IMR-90 (cell line): ENCODE measurements at regions not wholly inside any gene's neighbourhood (a gene's known extent, or its start where the extent isn't known, plus 50 kb on each side); places are given as distances from the start of the nearest gene placed in this dataset.

Source experiments
- ATAC-seq: fragments of 200-7000 bp; cut with Tn5 transposase; 2 replicates; pipeline ENCODE4 v1.9.1; 2020; ENCODE audit warnings: low read depth, mild to moderate bottlenecking, moderate library complexity
- BruUV-seq: library from RNA; stranded (reverse); fragments of 400-500 nt; replicated peaks from 2 replicates; lab custom pipeline; 2021; lab: Mats Ljungman, UMichigan
- CTCF ChIA-PET: fragments of 300-600 bp; formaldehyde crosslinking; extraction: SDS; loops from one replicate; lab custom pipeline; 2021; ENCODE audit warnings: antibody characterized with exemption; lab: Yijun Ruan, JAX
- POLR2A ChIA-PET: fragments of 300-600 bp; sonication (Branson Sonifier 250); formaldehyde crosslinking; loops from one replicate; lab custom pipeline; 2022; ENCODE audit warnings: antibody characterized with exemption; ENCODE audit not compliant: unreplicated experiment; lab: Charles Lee
- DNase-seq: peaks from one replicate; pipeline ENCODE4 v3.0.0; 2013
- H2AFZ ChIP-seq: replicated peaks from 2 replicates; pipeline ENCODE3; 2013; ENCODE audit warnings: low read length, mild to moderate bottlenecking; ENCODE audit not compliant: poor library complexity
- H2AK5ac ChIP-seq: 2 replicates; pipeline ENCODE4 v1.6.1; 2013; ENCODE audit warnings: low read depth, low read length, inconsistent platforms
- H2AK9ac ChIP-seq: replicated peaks from 2 replicates; pipeline ENCODE3; 2013; ENCODE audit warnings: mild to moderate bottlenecking, low read depth, low read length, moderate library complexity; ENCODE audit not compliant: poor library complexity
- H2BK120ac ChIP-seq: 2 replicates; pipeline ENCODE4 v1.6.1; 2013; ENCODE audit warnings: low read depth, low read length, inconsistent platforms
- H2BK15ac ChIP-seq: 3 replicates; pipeline ENCODE4 v1.6.1; 2013; ENCODE audit warnings: low read depth, low read length, inconsistent platforms
- H2BK20ac ChIP-seq: 2 replicates; pipeline ENCODE4 v1.6.1; 2013; ENCODE audit warnings: low read depth, mild to moderate bottlenecking, inconsistent platforms, low read length, moderate library complexity
- H2BK5ac ChIP-seq: 2 replicates; pipeline ENCODE4 v1.6.1; 2013; ENCODE audit warnings: mild to moderate bottlenecking, low read depth, low read length, inconsistent platforms; ENCODE audit not compliant: poor library complexity, severe bottlenecking
- H3K14ac ChIP-seq: replicated peaks from 2 replicates; pipeline ENCODE4 v1.6.1; 2013; ENCODE audit warnings: low read depth, low read length, inconsistent platforms
- H3K18ac ChIP-seq: 2 replicates; pipeline ENCODE4 v1.6.1; 2013; ENCODE audit warnings: low read depth, low read length, control low read depth
- H3K23ac ChIP-seq: 2 replicates; pipeline ENCODE4 v1.6.1; 2013; ENCODE audit warnings: low read depth, low read length, inconsistent platforms
- H3K27ac ChIP-seq: 2 replicates; pipeline ENCODE4 v1.5.1; 2013; ENCODE audit warnings: mild to moderate bottlenecking, control low read depth, low read length; ENCODE audit not compliant: insufficient read depth
- H3K27me3 ChIP-seq: 2 replicates; pipeline ENCODE4 v1.6.1; 2013; ENCODE audit warnings: low read length; ENCODE audit not compliant: control insufficient read depth, insufficient read depth
- H3K36me3 ChIP-seq: 2 replicates; pipeline ENCODE4 v1.6.1; 2013; ENCODE audit warnings: low read length, mixed read lengths; ENCODE audit not compliant: control insufficient read depth, insufficient read depth
- H3K4ac ChIP-seq: 2 replicates; pipeline ENCODE4 v1.6.1; 2013; ENCODE audit warnings: low read depth, low read length, inconsistent platforms
- H3K4me1 ChIP-seq: 2 replicates; pipeline ENCODE4 v1.6.1; 2013; ENCODE audit warnings: low read length, mixed read lengths; ENCODE audit not compliant: control insufficient read depth, insufficient read depth
- H3K4me2 ChIP-seq: 2 replicates; pipeline ENCODE4 v1.6.1; 2013; ENCODE audit warnings: low read depth, mild to moderate bottlenecking, control low read depth, low read length, moderate library complexity
- H3K4me3 ChIP-seq: 2 replicates; pipeline ENCODE4 v1.5.1; 2013; ENCODE audit warnings: low read depth, mild to moderate bottlenecking, control low read depth, low read length, moderate library complexity; ENCODE audit not compliant: insufficient read depth
- H3K56ac ChIP-seq: 2 replicates; pipeline ENCODE4 v1.6.1; 2013; ENCODE audit warnings: low read length, inconsistent platforms; ENCODE audit not compliant: insufficient read depth; ENCODE audit errors: extremely low read depth
- H3K79me1 ChIP-seq, 2 experiments: 2 replicates each; pipeline ENCODE4 v1.6.1; 2013; ENCODE audit warnings: low read length in 2 of 2, inconsistent platforms in 1 of 2, low read depth in 1 of 2
- H3K9ac ChIP-seq: 2 replicates; pipeline ENCODE4 v1.6.1; 2013; ENCODE audit warnings: low read depth, low read length, control low read depth
- H3K9me1 ChIP-seq: 2 replicates; pipeline ENCODE4 v1.6.1; 2013; ENCODE audit warnings: low read length, inconsistent platforms; ENCODE audit not compliant: insufficient read depth
- H3K9me3 ChIP-seq: 2 replicates; pipeline ENCODE4 v1.6.1; 2013; ENCODE audit warnings: low read length; ENCODE audit not compliant: control insufficient read depth, insufficient read depth
- H4K20me1 ChIP-seq: 2 replicates; pipeline ENCODE4 v1.6.1; 2013; ENCODE audit warnings: low read length, inconsistent platforms; ENCODE audit not compliant: insufficient read depth
- H4K5ac ChIP-seq: 2 replicates; pipeline ENCODE4 v1.6.1; 2013; ENCODE audit warnings: mild to moderate bottlenecking, low read depth, low read length, control low read depth
- H4K8ac ChIP-seq, 2 experiments: 2 replicates each; pipeline ENCODE4 v1.6.1; 2013; ENCODE audit warnings: low read depth in 2 of 2, low read length in 2 of 2, control low read depth in 1 of 2, inconsistent platforms in 1 of 2
- H4K91ac ChIP-seq: 2 replicates; pipeline ENCODE4 v1.6.1; 2013; ENCODE audit warnings: low read depth, low read length, inconsistent platforms; ENCODE audit not compliant: insufficient read depth
- BHLHE40 ChIP-seq: fragments of 150-350 bp; IDR thresholded peaks from 2 replicates; pipeline ENCODE4 v1.6.1; 2016; ENCODE audit warnings: mild to moderate bottlenecking, low read depth, low read length
- CEBPB ChIP-seq: IDR thresholded peaks from 2 replicates; pipeline ENCODE4 v1.6.1; 2012; ENCODE audit warnings: low read depth, low read length, improper control_type of control experiment
- CHD1 ChIP-seq: IDR thresholded peaks from 2 replicates; pipeline ENCODE4 v1.6.1; 2012; ENCODE audit warnings: low read depth, low read length, improper control_type of control experiment
- FOS ChIP-seq: fragments of 150-350 bp; IDR thresholded peaks from 2 replicates; pipeline ENCODE4 v1.6.1; 2016; ENCODE audit warnings: low read depth, low read length
- MAZ ChIP-seq: IDR thresholded peaks from 2 replicates; pipeline ENCODE4 v1.6.1; 2012; ENCODE audit warnings: low read depth, mild to moderate bottlenecking, low read length, improper control_type of control experiment, moderate library complexity, borderline replicate concordance
- MXI1 ChIP-seq: IDR thresholded peaks from 2 replicates; pipeline ENCODE4 v1.6.1; 2012; ENCODE audit warnings: low read depth, mild to moderate bottlenecking, low read length, moderate library complexity, borderline replicate concordance
- NFE2L2 ChIP-seq: fragments of 150-350 bp; IDR thresholded peaks from 2 replicates; pipeline ENCODE4 v1.6.1; 2016; ENCODE audit warnings: low read depth, mild to moderate bottlenecking, low read length
- POLR2A ChIP-seq: IDR thresholded peaks from 2 replicates; pipeline ENCODE4 v1.6.1; 2012; ENCODE audit warnings: mild to moderate bottlenecking, low read depth, low read length
- RAD21 ChIP-seq: IDR thresholded peaks from 2 replicates; pipeline ENCODE4 v1.6.1; 2012; ENCODE audit warnings: low read length, improper control_type of control experiment
- SMC3 ChIP-seq: fragments of 150-350 bp; IDR thresholded peaks from 2 replicates; pipeline ENCODE4 v1.6.1; 2016; ENCODE audit warnings: low read depth, mild to moderate bottlenecking, antibody characterized with exemption, low read length, moderate library complexity
- WGBS, 2 experiments: methylation state at CpG; one replicate each; pipeline versions ENCODE4 v1.1.5 to v1.1.7; 2013; ENCODE audit warnings: missing lambda C conversion rate in 2 of 2; ENCODE audit not compliant: insufficient read length in 1 of 2; ENCODE audit errors: extremely low coverage in 2 of 2; 5-methylcytosine and 5-hydroxymethylcytosine counted together
- dilution Hi-C: fragments of 300-500 bp; cut with HindIII; formaldehyde crosslinking; loops from one replicate; pipeline ENCODE4 v1.14.3; 2018; ENCODE audit warnings: low sequenced_read_pairs; ENCODE audit not compliant: unreplicated experiment
- in situ Hi-C: fragments of 300-500 bp; cut with MboI; formaldehyde crosslinking; loops from 3 replicates; pipeline ENCODE4 v1.14.3; 2019; ENCODE audit warnings: low sequenced_read_pairs, inconsistent platforms, mixed read lengths
- intact Hi-C: fragments of 100-400 bp; cut with micrococcal nuclease; formaldehyde crosslinking; loops from 2 replicates; pipeline ENCODE4 v1.10.0; 2022
- TF ChIP-seq, protein P1 (sequence below): fragments of 150-350 bp; IDR thresholded peaks from 2 replicates; pipeline ENCODE4 v1.6.1; 2016; ENCODE audit warnings: low read depth, mild to moderate bottlenecking, low read length, moderate library complexity, borderline replicate concordance
- TF ChIP-seq, protein P2 (sequence below): conservative IDR thresholded peaks from 2 replicates; pipeline ENCODE4 v1.5.1; 2012; ENCODE audit warnings: mild to moderate bottlenecking, low read depth, low read length, improper control_type of control experiment
- TF ChIP-seq, protein P3 (sequence below): fragments of 150-350 bp; IDR thresholded peaks from 2 replicates; pipeline ENCODE4 v1.6.1; 2017; ENCODE audit warnings: mild to moderate bottlenecking, antibody characterized with exemption, low read length, low read depth

DNA sequence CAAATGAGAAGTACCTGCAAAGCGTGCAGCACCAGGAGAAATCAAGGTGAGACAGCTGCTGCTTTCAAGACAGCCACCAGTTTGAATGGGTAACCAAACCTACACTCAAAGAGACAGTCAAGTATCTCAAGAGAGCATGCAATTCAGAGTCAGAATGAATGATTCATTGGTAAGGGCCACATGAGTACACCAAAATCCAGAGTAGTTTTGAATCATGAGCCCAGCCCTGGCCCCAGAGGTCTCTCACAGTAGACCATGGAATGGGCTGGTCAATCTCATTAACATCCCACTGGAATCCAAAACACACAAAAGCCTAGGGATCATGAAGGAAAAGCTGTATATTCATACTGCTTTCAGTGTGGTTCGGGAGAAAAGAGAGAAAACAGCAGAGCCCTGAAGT is 242.8 kb downstream of the TBL1XR1 start:
- Histone ChIP-seq H3K14ac (no peak overlapping the region; the same call in 1 of the 2 replicates), H3K4me2 (no peak overlapping the region), H4K8ac (no peak overlapping the region), H3K23ac (no peak overlapping the region), H3K4ac (no peak overlapping the region; the same call in 1 of the 2 replicates), H3K27me3 (no peaks in the 10 kb centered on the region), H3K4me1 (peaks cover 6% of the 10 kb centered on the region; the same call in 1 of the 2 replicates), H2BK5ac (no peak overlapping the region), H2AK5ac (peak overlapping the region; percentile 43), H3K9ac (no peak overlapping the region), H3K9me1 (no peaks in the 10 kb centered on the region; the same call in 1 of the 2 replicates), H3K9me3 (no peaks in the 10 kb centered on the region), H3K79me1 (no peaks in the 10 kb centered on the region), H2AK9ac (no peak overlapping the region), H2AFZ (no peak overlapping the region), H2BK20ac (no peak overlapping the region), H3K27ac (no peak overlapping the region), H3K36me3 (no peaks in the 10 kb centered on the region), H2BK120ac (no peak overlapping the region), H4K20me1 (no peaks in the 10 kb centered on the region), H3K56ac (no peak overlapping the region), H3K4me3 (no peak overlapping the region), H2BK15ac (no peak overlapping the region), H3K18ac (no peak overlapping the region), H4K5ac (no peak overlapping the region), H4K91ac (no peak overlapping the region)
- in situ Hi-C loops (no loop called here), dilution Hi-C loops (no loop called here), intact Hi-C loops (no loop called here)
- ChIA-PET CTCF (no interaction called here), POLR2A (interaction anchor here (0.5 kb wide), 1 partner anchor 132 kb away, joined by 3 read pairs; no protein-coding TSS in a partner anchor)
- TF ChIP-seq CHD1 (no peak), MXI1 (no peak), CEBPB (no peak), FOS (no peak), BHLHE40 (no peak), SMC3 (no peak), NFE2L2 (no peak), POLR2A (no peak), MAZ (no peak), RAD21 (no peak)
- TF ChIP-seq, protein P1, sequence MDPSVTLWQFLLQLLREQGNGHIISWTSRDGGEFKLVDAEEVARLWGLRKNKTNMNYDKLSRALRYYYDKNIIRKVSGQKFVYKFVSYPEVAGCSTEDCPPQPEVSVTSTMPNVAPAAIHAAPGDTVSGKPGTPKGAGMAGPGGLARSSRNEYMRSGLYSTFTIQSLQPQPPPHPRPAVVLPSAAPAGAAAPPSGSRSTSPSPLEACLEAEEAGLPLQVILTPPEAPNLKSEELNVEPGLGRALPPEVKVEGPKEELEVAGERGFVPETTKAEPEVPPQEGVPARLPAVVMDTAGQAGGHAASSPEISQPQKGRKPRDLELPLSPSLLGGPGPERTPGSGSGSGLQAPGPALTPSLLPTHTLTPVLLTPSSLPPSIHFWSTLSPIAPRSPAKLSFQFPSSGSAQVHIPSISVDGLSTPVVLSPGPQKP: no peak
- TF ChIP-seq, protein P2, sequence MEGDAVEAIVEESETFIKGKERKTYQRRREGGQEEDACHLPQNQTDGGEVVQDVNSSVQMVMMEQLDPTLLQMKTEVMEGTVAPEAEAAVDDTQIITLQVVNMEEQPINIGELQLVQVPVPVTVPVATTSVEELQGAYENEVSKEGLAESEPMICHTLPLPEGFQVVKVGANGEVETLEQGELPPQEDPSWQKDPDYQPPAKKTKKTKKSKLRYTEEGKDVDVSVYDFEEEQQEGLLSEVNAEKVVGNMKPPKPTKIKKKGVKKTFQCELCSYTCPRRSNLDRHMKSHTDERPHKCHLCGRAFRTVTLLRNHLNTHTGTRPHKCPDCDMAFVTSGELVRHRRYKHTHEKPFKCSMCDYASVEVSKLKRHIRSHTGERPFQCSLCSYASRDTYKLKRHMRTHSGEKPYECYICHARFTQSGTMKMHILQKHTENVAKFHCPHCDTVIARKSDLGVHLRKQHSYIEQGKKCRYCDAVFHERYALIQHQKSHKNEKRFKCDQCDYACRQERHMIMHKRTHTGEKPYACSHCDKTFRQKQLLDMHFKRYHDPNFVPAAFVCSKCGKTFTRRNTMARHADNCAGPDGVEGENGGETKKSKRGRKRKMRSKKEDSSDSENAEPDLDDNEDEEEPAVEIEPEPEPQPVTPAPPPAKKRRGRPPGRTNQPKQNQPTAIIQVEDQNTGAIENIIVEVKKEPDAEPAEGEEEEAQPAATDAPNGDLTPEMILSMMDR: no peak
- TF ChIP-seq, protein P3, sequence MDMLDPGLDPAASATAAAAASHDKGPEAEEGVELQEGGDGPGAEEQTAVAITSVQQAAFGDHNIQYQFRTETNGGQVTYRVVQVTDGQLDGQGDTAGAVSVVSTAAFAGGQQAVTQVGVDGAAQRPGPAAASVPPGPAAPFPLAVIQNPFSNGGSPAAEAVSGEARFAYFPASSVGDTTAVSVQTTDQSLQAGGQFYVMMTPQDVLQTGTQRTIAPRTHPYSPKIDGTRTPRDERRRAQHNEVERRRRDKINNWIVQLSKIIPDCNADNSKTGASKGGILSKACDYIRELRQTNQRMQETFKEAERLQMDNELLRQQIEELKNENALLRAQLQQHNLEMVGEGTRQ: no peak
- BruUV-seq: no TSS peak
- WGBS, 2 experiments: no CpG with 5 or more reads among the region's 2 CpGs
- no peak for DNase-seq
- no peak for ATAC-seq
